NCI-H2227 (cell line): ENCODE measurements at regions not wholly inside any gene's neighbourhood (a gene's known extent, or its start where the extent isn't known, plus 50 kb on each side); places are given as distances from the start of the nearest gene placed in this dataset.

Experiments
- DNase-seq: peaks from one replicate; lab custom pipeline; 2025; ENCODE audit not compliant: unreplicated experiment; lab: John Stamatoyannopoulos, UW

DNA sequence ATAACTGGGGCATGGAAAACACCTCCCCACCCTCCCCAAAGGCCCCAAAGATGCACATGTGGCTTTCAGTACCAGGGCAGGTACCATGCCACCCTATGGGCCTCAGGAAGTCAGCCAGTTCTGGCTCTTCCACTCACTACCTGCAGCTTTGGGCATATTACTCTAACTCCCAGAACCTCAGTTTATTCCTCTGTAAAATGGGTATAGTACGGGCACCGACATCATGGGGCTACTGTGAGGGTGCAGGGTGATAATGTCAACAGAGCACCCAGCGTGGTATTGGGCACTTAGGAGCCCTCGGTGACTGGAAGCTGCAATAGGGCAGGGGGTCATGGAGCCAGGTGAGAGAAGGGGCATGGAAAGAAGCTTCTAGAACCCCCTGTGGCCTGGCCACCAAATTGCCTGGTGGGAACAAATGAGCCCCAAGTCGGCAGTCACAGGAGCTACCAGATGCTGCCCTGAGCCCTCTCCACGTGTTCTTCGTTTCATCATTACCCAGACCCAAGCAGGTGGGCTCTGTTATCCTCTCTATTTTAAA is 512.1 kb downstream of the SHQ1 start:
- DNase-seq: no peak

DNA sequence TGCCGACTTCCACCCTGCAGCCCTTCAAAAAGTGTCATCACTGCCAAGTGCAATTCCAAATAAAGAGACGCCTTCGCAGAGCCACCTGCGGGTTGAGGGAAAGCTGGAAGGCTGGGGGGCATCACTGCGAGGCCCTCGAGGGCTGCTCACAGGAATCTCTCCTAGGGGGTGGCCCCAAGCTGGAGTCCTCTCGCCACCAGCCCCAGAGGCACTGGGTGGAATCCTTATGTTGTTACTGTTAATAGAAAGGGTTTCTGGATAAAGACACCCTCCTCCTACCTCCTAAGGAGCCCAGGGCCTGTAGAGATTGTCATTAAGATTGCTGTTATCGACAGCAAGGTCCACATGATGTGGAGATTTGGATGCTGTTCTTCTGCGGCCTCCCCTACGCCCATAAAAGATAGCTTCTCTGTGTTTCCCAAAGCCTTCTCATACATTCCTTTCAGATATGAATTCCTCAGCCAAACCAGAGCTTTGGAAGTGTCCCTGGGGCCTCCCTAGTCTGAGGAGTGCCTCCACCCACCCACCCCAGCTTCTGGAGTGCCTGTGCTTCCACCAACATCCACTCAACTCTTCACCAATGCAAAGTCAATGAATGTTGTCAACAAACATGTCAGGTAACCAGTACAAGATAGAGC is 512.7 kb downstream of the SHQ1 start:
- no peak for DNase-seq

DNA sequence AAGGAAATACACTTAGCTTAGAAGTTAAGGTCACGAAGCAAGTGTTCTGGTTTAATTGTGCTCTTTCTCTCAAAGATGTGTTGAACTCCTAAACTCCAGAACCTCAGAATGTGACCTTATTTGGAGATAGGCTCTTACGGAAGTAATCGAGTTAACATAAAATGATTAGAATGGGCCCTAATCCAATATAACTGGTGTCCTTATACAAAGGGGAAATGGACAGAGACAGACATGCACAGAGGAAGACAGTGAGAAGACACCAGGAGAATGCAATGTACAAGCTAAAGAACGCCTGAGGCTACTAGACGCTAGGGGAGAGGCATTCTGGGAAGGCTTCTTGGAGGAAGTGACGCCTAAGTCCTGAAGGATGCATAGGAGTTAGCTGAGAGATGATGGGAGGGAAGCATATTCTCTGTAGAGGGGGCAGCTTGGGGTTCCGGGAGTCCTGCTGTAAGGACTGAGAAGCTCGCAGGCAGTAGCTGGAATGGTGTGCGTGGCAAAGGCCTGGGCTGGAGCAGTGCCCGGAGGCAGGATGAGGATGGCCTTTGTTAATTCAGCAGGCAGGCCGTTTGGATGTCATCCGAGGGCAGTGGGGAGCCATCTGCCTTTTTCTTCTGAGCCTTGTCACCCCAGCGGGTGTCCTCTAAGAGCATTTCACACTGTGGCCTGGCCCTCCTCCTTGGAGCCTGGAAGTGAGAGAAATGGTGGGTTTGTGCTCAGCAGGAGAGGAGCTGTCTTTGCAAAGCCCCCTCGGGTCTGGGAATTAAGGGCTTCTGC is 513.4 kb downstream of the SHQ1 start:
- DNase-seq: peak; percentile 55

DNA sequence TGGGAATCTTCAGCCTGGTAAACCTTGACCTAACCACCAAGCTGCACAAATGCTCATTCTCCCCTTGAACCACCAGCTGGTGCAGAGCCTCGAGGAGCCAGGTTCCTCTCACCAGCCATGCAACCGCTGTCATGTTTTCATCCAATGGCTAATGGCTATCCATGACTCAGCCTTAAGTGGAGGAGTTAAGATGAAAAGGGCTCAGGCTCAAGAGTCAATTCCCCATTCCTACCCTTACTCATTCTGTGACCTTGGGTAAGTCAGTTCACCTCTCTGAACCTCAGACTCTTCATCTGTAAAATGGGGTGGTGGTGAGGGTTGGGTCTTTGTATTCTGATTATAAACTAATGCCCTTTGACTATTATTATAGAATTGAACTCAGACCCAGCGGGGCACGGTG is 515.6 kb downstream of the SHQ1 start:
- DNase-seq: no peak

DNA sequence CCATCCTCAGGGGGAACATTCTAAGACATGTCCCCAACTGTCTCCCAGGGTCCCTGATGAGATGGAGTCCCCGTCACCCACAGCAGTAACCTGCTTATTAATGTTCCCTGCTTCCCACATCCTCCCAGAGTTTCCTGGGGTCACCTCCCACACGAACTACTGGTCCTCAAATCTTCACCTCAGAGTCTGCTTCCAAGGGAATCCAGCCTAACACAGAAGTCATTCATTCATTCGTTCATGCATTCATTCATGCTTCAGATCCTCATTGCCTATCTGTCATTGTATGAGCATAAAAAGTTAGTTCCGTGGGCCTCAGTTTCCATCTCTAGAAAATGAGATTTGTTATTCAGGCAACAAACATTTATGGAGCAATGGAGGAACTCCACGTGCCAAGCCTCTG is 516.2 kb downstream of the SHQ1 start:
- DNase-seq: no peak

DNA sequence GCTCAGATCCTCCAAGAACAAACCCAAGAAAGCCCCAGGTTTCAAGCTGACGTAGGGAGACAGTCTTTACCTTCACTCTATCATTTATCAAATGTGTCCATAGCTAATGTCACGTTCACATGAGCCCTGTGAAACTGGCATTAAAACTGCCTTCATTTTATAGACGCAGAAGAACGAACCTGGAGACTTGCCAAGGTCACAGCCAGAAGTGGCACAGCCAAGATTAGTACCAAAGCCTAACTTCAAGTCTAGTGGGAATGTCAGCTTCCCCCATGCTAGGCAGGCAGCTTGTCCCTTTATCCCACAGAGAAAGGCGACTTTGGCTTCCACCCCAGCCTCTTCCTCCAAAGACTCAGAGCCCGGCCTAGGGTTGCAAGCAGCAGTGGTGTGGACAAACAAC is 517.2 kb downstream of the SHQ1 start:
- no peak for DNase-seq

DNA sequence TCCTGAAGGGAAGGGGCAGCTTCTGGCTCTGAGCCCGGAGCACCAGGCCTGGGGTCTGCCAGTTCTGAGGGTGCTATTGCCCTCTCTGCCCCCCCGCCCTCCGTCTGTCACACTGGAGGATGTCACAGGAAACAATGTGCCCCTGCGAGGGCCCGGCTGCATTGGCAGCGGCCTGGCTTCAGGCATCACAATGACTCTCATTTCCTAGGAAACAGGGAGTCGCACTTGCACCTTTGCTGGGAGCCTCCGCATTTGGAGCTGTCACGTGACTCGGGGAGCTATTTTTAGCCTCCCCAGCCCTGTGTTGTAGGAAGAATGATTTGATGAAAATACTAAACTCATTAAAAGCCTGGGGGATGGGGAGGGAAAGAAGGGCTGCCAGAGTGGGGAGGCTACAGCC is 518.9 kb downstream of the SHQ1 start:
- DNase-seq: peak; percentile 79

DNA sequence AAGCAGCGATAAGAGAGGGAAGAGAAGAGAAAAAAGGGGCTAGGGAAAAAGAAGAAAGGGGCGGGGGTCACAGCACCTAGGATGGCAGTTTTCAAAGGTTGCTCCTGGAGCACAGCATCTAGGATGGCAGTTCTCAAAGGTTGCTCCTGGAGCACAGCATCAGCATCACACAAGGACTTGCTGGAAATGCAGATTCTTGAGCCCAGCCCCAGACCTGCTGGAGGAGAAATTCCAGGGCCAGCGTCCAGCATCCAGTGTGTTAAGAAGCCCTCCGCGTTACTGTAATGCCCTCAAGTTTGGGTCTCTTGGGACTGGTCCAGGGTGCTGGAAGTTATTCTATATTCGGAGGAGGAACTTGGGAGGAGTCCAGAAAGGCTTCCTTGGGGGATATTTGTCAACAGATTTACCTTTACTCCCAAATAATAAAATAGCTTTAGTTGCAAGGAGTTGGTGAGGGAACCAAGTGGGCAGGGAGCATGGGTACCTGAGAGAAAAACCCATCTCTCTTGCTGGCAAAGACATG is 519.4 kb downstream of the SHQ1 start:
- DNase-seq: no peak

DNA sequence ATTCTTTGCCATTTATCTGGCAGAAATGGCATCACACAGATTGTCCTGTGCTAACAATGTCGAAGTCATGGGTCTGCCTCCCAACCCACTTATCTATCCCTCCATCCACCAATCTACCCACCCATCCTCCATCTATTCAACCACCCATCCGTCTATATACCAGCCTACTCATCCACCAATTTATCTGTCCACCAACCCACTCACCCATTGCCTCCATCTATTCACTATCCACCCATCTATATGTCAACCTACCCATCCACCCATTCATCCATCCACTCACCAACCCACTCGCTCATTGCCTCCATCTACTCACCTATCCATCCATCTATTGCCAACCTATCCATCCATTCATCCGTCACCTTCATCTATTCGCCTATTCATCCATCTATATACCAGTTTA is 521.2 kb downstream of the SHQ1 start:
- DNase-seq: no peak

DNA sequence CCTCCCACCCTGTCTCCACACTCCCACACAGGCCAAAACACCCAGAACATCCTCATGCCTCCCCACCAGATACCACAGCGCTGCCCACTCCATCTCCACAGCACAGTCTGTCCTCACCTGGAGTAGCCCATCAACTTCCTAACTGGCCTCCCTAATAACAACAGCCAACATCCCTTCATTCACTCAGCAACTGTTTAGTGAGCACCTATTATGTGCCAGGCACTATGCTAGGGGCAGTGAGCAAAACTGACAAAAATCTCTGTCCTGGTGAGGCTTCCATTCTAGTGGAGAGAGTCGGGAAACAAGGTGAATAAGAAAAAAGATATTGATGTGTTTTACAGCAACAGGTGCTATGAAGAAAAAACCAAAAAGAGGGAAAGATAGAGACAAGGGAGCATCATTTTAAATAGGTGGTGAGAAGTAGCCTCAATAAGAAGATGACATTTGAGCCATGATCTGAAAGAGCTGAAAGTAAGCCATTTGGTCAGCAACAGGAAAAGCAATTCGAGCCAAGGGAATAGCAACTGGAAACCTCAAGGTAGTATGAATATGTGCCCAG is 523.9 kb downstream of the SHQ1 start:
- DNase-seq: no peak

DNA sequence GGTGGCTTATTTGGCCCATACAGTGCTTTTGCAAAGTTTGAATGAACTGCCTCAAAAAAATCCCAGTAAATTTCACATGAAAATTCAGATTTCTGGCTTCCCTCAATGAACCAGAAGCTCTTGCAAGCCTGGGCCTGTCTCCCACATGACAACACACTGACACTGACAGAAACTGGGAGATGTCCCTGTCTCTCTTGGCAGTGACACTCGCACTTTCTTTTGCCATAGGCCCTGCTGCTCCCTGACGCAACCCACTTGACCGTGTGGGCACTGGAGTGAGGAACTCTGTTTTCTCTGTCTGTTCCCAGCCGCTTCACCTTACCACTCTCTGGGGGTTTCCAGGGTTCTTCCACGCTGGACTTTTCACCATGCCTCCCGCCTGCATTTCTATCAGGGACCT is 524.5 kb downstream of the SHQ1 start:
- DNase-seq: no peak

DNA sequence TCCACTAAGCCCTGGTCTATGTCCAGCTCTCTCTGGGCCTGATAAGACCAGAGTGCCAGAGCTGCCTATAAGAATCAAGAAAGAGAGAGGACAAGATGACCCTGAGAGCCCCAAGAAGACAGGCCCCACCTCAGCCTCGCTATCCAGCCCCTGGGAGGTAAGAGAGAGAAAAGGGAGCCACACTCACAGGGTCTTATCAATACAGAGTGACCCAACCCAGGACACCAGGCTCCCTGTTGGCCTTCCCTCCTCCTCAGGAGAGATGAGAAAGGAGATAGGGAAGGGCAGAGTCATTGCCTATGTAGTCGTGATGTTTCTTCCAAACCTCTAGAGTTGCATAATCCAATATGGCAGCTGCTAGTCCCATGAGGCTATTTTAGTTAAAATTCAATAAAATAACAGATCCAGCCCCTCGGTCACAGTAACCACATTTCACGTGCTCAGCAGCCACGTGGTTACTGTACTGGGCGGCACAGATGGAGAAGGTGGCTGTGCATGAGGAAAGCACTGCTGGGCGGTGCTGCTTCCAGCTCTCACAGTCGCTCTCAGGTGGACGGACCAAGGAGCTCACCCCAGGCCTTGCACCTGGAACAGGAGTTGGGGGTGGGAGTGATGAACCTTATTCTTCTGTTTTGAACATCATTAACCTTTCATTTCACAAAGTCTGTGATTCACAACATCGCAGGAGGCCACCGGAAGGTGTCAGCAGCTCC is 525.8 kb downstream of the SHQ1 start:
- DNase-seq: no peak

DNA sequence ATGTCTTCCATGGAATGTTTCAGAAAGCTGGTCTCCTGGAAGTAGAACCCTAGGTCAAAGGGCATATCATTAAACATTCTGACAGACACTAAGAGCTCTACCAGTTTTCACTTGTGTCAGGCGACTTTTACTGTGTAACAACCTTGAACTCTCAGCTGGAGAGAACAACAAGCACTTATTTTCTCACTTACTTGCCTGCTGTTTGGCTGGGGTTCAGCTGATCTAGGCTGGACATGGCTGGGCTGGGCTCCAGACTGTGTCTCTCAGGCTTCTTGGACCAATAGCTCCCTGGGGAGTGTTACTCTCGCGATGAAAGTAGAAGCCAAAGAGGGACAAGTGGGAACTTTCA is 527.3 kb downstream of the SHQ1 start:
- no peak for DNase-seq

DNA sequence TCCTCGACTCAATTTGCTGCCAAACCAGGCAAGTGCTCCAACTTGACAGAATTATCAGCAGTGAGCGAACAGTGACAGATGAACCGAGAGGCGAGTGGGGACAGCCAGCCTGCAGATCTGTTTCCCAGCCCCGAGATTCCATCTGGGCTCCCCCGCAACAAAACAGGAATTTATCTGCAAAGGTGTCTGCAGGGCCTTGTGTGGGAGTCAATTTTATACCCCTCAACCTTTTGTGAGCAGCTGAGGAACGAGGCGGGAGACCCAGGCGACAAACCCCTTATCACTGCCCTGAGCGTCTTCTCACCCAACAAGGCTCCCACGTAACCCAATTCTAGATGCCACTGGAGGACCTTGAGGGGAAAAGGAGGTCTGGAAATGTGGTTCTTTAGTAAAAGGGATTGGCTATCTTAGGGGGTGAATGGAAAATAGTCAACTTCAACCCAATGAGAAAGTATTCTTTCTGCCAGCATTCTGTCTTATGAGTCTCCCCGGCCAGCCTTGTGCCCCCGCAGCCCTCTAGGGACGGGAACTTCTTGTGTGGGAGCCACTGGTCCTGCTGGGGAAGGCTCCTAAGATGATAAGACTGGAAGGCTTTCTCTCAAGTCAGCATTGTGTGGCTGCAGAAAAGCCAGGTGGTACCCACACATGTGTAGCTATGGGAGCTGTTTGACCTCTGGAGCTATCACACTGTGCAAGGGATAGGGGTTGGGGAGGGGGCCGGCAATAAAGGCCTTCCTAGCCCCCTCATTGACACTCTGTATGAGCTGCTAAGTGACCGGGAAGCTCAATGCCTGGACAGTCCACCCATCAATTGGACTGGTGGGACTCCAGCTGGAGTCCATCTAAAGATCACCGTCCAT is 527.9 kb downstream of the SHQ1 start:
- DNase-seq: no peak

DNA sequence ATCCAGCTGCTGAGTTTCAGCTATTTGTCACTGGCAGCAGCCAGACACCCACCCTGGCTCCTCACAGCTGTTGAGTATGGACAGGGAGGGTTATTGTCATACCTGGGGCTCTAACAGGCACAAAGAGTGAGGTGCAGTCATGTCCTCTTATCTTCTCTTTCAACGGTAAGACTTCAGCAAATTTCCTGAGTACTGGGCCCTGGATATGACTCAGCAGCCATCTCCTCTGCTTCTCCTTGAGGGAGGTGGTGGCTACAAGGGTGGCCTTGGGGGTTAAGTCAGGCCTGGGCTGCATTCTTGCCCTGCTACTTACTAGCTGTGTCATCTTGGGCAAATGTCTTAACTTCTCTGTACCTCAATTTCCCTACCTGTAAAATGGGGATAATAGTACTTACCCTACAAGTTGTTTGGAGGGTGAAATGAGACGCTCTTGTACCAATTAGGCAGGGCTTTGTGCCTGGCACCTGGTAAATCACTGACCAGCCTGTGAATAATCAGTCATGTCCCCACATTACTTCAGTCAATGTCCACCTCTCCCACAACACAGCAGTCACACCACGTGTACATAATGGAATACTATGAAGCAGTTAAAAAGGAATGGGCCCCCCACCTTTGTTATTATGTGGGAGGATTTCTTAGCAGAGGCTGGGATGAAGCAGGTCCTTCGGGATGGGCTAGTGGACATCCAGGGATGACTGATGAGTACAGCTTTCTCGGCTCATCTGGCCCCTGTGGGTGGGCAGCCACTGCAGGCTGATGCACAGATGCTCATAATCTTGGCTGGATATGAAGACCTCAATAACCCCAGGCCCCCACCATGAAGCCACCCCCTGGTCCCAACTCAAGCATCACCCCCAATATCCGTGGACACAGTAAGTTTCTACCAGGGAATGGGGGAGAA is 528.8 kb downstream of the SHQ1 start:
- DNase-seq: no peak

DNA sequence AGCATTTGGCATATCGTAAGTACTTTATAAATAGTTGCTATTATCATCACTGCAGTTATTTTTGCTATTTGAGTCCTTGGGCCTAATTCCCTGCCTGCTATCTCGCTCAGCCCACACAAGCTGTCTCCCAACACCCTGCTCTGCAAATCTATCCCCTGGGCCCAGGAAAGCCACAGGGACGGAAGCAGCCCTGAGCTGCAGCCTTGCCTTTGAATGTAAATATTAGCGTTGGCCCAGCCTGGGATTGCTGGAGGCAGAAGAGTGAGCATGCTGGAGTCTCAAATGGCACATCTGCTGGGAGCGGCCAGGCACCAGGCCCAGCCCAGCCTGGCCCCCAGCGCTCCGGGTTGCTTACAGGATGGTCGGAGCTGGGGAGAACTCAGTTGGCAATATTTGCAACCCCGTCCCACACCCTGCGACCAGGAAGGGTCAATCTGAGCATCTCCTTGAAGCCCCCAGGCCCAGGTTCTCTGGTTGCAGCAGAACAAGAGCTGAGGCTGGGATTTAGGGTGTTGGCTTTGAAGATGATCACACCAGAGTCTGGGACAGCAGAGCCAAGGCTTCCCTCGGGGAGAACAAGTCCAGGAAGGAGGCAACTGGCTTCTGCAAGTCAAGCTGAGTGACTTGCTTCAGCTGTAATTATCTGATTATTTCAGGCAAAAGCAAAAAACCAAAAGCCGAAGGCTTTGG is 529.6 kb downstream of the SHQ1 start:
- no peak for DNase-seq

DNA sequence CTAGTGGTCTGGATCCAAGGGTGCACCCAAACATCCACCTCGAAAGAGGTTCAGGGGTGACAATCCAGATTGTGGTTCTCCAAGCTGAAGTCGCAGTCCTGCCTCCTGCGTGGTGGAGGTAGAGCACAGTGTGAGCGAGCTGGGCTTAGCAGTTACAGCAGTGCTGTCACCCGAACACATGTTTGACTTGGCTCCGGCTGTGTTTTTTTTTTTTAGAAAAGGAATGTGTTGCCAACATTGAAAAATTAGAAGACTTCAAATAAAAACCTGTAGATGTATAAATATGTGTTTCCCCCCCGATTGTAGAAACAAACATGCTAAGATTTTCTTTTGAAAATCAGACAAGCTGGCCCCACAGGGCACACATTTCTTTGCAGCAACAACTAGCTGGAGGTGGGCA is 530.8 kb downstream of the SHQ1 start:
- no peak for DNase-seq

DNA sequence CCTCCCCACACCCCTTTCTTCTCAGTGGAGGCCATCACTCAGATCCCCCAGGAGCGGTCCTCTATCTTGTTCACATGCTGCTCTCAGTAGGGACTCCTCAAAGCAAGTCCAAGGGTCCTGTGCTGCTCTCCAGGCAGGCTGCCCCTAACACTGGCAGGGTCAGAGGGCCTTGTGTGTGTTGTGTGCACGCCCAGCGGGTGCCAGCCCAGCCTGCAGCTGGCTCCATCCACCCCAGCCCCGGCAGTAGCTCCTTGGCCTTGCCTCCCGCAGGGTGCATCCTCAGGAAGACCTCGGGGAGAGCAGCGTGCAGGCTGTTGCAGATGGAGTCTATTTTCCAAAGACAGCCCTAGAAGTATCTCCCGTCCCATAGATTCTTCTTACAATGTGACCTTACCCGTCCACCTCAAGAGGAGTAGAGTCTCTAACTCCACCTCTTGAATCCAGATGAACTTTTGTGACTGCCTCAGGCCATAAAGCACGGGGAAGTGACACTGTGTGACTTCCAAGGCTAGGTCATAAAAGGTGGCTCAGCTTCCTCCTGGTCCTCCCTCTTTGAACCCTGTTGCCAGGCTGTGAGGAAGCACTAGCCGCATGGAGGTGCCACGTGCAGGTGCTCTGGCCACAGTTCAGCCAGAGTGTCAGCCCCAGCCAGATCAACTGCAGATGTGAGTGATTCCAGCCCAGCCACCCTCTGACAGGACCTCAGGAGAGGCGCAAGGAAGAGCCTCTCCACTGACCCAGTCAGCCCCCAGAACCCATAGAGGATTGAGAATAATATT is 531.6 kb downstream of the SHQ1 start:
- DNase-seq: no peak
